Liver (tissue), 8 donors: ENCODE measurements at regions not wholly inside any gene's neighbourhood (a gene's known extent, or its start where the extent isn't known, plus 50 kb on each side); places are given as distances from the start of the nearest gene placed in this dataset.

Source experiments
- DNase-seq: peaks from one replicate; pipeline ENCODE4 v3.0.0-alpha.2; 2017; ENCODE audit warnings: low spot score
- H3K27ac ChIP-seq, 2 donors: one replicate each; pipeline ENCODE4 v1.7.0; 2013; ENCODE audit warnings: inconsistent platforms in 2 of 2, low read length in 2 of 2, control low read depth in 1 of 2, low read depth in 1 of 2, mild to moderate bottlenecking in 1 of 2
- H3K27me3 ChIP-seq, 4 donors: one replicate each; pipeline versions ENCODE4 v1.6.1 to v1.7.0; 2013; ENCODE audit warnings: low read length in 3 of 4, inconsistent platforms in 1 of 4, mild to moderate bottlenecking in 1 of 4, moderate library complexity in 1 of 4; ENCODE audit not compliant: control insufficient read depth in 4 of 4, insufficient read depth in 4 of 4
- H3K36me3 ChIP-seq, 4 donors: one replicate each; pipeline versions ENCODE4 v1.6.1 to v1.7.0; 2013; ENCODE audit warnings: low read length in 3 of 4, mild to moderate bottlenecking in 3 of 4, low read depth in 1 of 4, moderate library complexity in 1 of 4; ENCODE audit not compliant: control insufficient read depth in 4 of 4, insufficient read depth in 3 of 4
- H3K4me1 ChIP-seq, 4 donors: one replicate each; pipeline versions ENCODE4 v1.6.1 to v1.7.0; 2013; ENCODE audit warnings: low read length in 3 of 4, mild to moderate bottlenecking in 3 of 4, moderate library complexity in 1 of 4; ENCODE audit not compliant: control insufficient read depth in 4 of 4, insufficient read depth in 4 of 4
- H3K4me3 ChIP-seq, 3 donors: one replicate each; pipeline versions ENCODE4 v1.6.1 to v1.7.0; 2013; ENCODE audit warnings: low read length in 3 of 3, control low read depth in 1 of 3, low read depth in 1 of 3, mild to moderate bottlenecking in 1 of 3
- H3K9ac ChIP-seq, 2 donors: one replicate each; pipeline ENCODE4 v1.7.0; 2013; ENCODE audit warnings: low read length in 2 of 2, mild to moderate bottlenecking in 2 of 2, moderate library complexity in 2 of 2, control low read depth in 1 of 2, low read depth in 1 of 2
- H3K9me3 ChIP-seq, 4 donors: one replicate each; pipeline versions ENCODE4 v1.6.1 to v1.7.0; 2013; ENCODE audit warnings: low read length in 3 of 4; ENCODE audit not compliant: control insufficient read depth in 4 of 4
- CTCF ChIP-seq: fragments of 150-350 bp; IDR thresholded peaks from 2 replicates; pipeline ENCODE4 v1.5.1; 2017; ENCODE audit warnings: improper control_type of control experiment, low read depth, low read length; ENCODE audit not compliant: missing input control
- FOXA2 ChIP-seq: IDR thresholded peaks from 2 replicates; pipeline ENCODE4 v1.6.1; 2016; ENCODE audit warnings: antibody characterized with exemption
- GABPA ChIP-seq, 2 donors: IDR thresholded peaks in 1 of 2; conservative IDR thresholded peaks in 1 of 2; 2 replicates each; pipeline ENCODE4 v1.6.1; 2016; ENCODE audit warnings: antibody characterized with exemption in 2 of 2, mild to moderate bottlenecking in 1 of 2, moderate library complexity in 1 of 2
- HNF4A ChIP-seq, 2 donors: conservative IDR thresholded peaks; 2 replicates each; pipeline ENCODE4 v1.6.1; 2016; ENCODE audit warnings: antibody characterized with exemption in 2 of 2, mild to moderate bottlenecking in 2 of 2
- HNF4G ChIP-seq: IDR thresholded peaks from 2 replicates; pipeline ENCODE4 v1.6.1; 2016; ENCODE audit warnings: antibody characterized with exemption
- NR2F2 ChIP-seq: IDR thresholded peaks from 2 replicates; pipeline ENCODE4 v1.6.1; 2016; ENCODE audit warnings: antibody characterized with exemption
- RAD21 ChIP-seq, 2 donors: IDR thresholded peaks; 2 replicates each; pipeline ENCODE4 v1.6.1; 2016; ENCODE audit warnings: antibody characterized with exemption in 2 of 2, mild to moderate bottlenecking in 2 of 2
- SP1 ChIP-seq: IDR thresholded peaks from 2 replicates; pipeline ENCODE4 v1.6.1; 2018; ENCODE audit warnings: antibody characterized with exemption, mild to moderate bottlenecking
- TAF1 ChIP-seq: conservative IDR thresholded peaks from 2 replicates; pipeline ENCODE4 v1.6.1; 2016; ENCODE audit warnings: antibody characterized with exemption, mild to moderate bottlenecking
- WGBS: extraction: QIAGEN DNeasy Blood & Tissue Kit; methylation state at CpG from one replicate; pipeline ENCODE4 v1.1.7; 2013; 5-methylcytosine and 5-hydroxymethylcytosine counted together
- TF ChIP-seq, protein P1 (sequence below): IDR thresholded peaks from 2 replicates; pipeline ENCODE4 v1.6.1; 2016; ENCODE audit warnings: antibody characterized with exemption
- TF ChIP-seq, protein P2 (sequence below): IDR thresholded peaks from 2 replicates; pipeline ENCODE4 v1.6.1; 2016; ENCODE audit warnings: antibody characterized with exemption
- TF ChIP-seq, protein P3 (sequence below): IDR thresholded peaks from 2 replicates; pipeline ENCODE4 v1.6.1; 2016; ENCODE audit warnings: antibody characterized with exemption
- donor health status: healthy.
- donor health status: healthy.
- donor health status: healthy.
- donor health status: healthy.
- donor health status: healthy.

GRCh38 chr15:27656296-27656987, 442.7 kb downstream of the OCA2 start:
- DNase-seq: no peak

GRCh38 chr15:27655056-27655455, 444.1 kb downstream of the OCA2 start:
- no peaks in the 10 kb centered on the region for H3K36me3 ChIP-seq
- TF ChIP-seq FOXA2 (no peak), HNF4G (no peak), NR2F2 (no peak)
- TF ChIP-seq, protein P1, sequence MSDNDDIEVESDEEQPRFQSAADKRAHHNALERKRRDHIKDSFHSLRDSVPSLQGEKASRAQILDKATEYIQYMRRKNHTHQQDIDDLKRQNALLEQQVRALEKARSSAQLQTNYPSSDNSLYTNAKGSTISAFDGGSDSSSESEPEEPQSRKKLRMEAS: no peak
- H3K9ac ChIP-seq: no peak overlapping the region
- H3K9me3 ChIP-seq: peaks cover 0 to 1% (median 0%) of the 10 kb centered on the region in 4 donors
- no peak overlapping the region for H3K27ac ChIP-seq
- DNase-seq: no peak
- no peak overlapping the region for H3K4me3 ChIP-seq
- H3K4me1 ChIP-seq: no peaks in the 10 kb centered on the region
- no peaks in the 10 kb centered on the region for H3K27me3 ChIP-seq
- 59% methylated on average over 4 of the region's 4 CpGs for WGBS

More at GRCh38 chr15:27656296-27656987, 442.7 kb downstream of the OCA2 start:
- WGBS: 91% methylated on average over 29 of the region's 29 CpGs
- H3K27ac ChIP-seq: no peak overlapping the region
- H3K9ac ChIP-seq: no peak overlapping the region
- no peaks in the 10 kb centered on the region for H3K27me3 ChIP-seq
- no peak for TF ChIP-seq TAF1
- no peak for TF ChIP-seq FOXA2
- no peak for TF ChIP-seq HNF4A (conservative IDR thresholded peaks at IDR 0.05)
- TF ChIP-seq, protein P2, sequence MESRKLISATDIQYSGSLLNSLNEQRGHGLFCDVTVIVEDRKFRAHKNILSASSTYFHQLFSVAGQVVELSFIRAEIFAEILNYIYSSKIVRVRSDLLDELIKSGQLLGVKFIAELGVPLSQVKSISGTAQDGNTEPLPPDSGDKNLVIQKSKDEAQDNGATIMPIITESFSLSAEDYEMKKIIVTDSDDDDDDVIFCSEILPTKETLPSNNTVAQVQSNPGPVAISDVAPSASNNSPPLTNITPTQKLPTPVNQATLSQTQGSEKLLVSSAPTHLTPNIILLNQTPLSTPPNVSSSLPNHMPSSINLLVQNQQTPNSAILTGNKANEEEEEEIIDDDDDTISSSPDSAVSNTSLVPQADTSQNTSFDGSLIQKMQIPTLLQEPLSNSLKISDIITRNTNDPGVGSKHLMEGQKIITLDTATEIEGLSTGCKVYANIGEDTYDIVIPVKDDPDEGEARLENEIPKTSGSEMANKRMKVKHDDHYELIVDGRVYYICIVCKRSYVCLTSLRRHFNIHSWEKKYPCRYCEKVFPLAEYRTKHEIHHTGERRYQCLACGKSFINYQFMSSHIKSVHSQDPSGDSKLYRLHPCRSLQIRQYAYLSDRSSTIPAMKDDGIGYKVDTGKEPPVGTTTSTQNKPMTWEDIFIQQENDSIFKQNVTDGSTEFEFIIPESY: no peak
- no peak for TF ChIP-seq RAD21 (IDR thresholded peaks at IDR 0.05)
- no peak for TF ChIP-seq CTCF
- TF ChIP-seq NR2F2: no peak
- TF ChIP-seq, protein P1: no peak
- H3K4me1 ChIP-seq: no peaks in the 10 kb centered on the region
- H3K4me3 ChIP-seq: no peak overlapping the region
- H3K36me3 ChIP-seq: no peaks in the 10 kb centered on the region
- peaks cover 0 to 5% (median 0%) of the 10 kb centered on the region in 4 donors for H3K9me3 ChIP-seq

GRCh38 chr15:27650244-27650643, 448.9 kb downstream of the OCA2 start:
- 64% methylated on average over 2 of the region's 2 CpGs for WGBS
- H3K27ac ChIP-seq: no peak overlapping the region
- no peak overlapping the region for H3K9ac ChIP-seq
- H3K36me3 ChIP-seq: no peaks in the 10 kb centered on the region
- peaks cover 0 to 3% (median 0%) of the 10 kb centered on the region in 4 donors for H3K9me3 ChIP-seq
- DNase-seq: no peak
- TF ChIP-seq, protein P3, sequence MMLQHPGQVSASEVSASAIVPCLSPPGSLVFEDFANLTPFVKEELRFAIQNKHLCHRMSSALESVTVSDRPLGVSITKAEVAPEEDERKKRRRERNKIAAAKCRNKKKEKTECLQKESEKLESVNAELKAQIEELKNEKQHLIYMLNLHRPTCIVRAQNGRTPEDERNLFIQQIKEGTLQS: no peak
- TF ChIP-seq CTCF: no peak
- no peak for TF ChIP-seq SP1
- TF ChIP-seq HNF4A (conservative IDR thresholded peaks at IDR 0.05): no peak
- TF ChIP-seq FOXA2: no peak
- TF ChIP-seq GABPA (IDR thresholded peaks at IDR 0.05 in 1 of 2, conservative IDR thresholded peaks at IDR 0.05 in 1 of 2): no peak
- no peak overlapping the region for H3K4me3 ChIP-seq
- no peaks in the 10 kb centered on the region for H3K27me3 ChIP-seq
- H3K4me1 ChIP-seq: no peaks in the 10 kb centered on the region
